ENCODE measurements at regions not wholly inside any gene's neighbourhood (a gene's known extent, or its start where the extent isn't known, plus 50 kb on each side); places are given as distances from the start of the nearest gene placed in this dataset.
"Not testable (repeated sequence)": the region's sequence is repeated elsewhere in the genome, so short reads cannot be mapped to it uniquely, and the experiment has no call there.

- DNase-seq (ENCODE audit: low read depth in 3 of 3, low spot score in 2 of 3): no peak
Observed at GRCh38 chr9:111276431-111277128, 53.4 kb downstream of the OR2K2 start.

- no peak for DNase-seq (ENCODE audit: low read depth in 3 of 3, low spot score in 2 of 3)
Observed at GRCh38 chr9:111274737-111275136, 55.3 kb downstream of the OR2K2 start.

DNA sequence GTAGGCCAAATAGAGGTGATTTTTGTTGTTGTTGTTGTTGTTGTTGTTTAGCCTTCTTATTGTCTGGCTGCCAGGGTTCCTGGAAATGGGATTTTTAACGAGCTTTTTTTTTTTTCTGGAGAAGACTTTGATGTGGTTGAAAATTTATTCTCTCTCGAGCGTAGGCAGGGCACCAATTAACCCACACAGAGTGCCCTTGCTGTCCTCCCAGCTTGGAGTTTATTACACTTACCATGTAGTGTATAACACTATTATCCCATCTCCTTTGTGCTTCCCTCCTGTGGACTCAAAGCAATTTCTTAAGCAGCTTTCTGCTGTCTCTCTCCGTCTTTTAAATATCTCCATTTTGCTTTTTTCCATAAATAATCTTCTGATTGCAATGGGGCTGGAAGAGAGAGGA, 57.4 kb downstream of the OR2K2 start:
- peak in 1 of 3 donors; percentile 24 for DNase-seq (ENCODE audit: low read depth in 3 of 3, low spot score in 2 of 3)

GRCh38 chr9:111271481-111272080, 58.4 kb downstream of the OR2K2 start:
- no peak for DNase-seq (ENCODE audit: low read depth in 3 of 3, low spot score in 2 of 3)

DNA sequence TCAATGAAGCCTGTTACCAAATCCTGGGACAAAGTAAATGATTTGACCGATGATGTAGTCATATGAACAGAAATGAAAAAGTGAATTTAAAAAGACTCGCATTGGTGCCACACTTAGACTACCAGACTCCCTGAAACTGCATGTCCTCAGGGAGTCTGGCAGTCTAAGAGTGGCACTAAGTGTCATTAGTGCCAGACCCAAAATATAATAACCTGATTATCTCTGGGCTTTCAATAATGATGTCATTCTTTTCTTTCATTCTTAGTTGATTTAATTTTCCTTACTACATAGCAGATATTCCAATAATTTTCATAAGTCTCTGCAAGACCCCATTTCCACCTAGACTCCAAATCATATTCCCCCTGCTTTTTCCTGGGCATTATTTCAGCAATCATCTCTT, 59.0 kb downstream of the OR2K2 start:
- no peak for DNase-seq (ENCODE audit: low read depth in 3 of 3, low spot score in 2 of 3)

DNA sequence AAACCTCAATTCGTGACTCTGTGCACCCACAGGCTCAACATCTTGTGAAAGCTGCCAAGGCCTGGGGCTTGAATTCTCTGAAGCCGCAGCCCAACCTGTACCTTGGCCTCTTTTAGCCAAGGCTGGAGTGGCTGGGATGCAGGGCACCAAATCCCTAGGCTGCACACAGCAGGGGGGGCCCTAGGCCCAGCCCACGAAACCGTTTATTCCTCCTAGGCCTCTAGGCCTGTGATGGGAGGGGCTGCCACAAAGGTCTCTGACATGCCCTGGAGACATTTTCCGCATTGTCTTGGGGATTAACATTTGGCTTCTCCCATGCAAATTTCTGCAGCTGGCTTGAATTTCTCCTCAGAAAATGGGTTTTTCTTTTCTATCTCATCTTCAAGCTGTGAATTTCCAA, 64.0 kb downstream of the OR2K2 start:
- not testable (repeated sequence) for DNase-seq (ENCODE audit: low read depth in 3 of 3, low spot score in 2 of 3)

- no peak for DNase-seq (ENCODE audit: low read depth in 3 of 3, low spot score in 2 of 3)
Observed at GRCh38 chr9:111263116-111263515, 66.9 kb downstream of the OR2K2 start.

- DNase-seq (ENCODE audit: low read depth in 3 of 3, low spot score in 2 of 3): no peak
Observed at GRCh38 chr9:111258875-111259271, 71.2 kb downstream of the OR2K2 start.

DNA sequence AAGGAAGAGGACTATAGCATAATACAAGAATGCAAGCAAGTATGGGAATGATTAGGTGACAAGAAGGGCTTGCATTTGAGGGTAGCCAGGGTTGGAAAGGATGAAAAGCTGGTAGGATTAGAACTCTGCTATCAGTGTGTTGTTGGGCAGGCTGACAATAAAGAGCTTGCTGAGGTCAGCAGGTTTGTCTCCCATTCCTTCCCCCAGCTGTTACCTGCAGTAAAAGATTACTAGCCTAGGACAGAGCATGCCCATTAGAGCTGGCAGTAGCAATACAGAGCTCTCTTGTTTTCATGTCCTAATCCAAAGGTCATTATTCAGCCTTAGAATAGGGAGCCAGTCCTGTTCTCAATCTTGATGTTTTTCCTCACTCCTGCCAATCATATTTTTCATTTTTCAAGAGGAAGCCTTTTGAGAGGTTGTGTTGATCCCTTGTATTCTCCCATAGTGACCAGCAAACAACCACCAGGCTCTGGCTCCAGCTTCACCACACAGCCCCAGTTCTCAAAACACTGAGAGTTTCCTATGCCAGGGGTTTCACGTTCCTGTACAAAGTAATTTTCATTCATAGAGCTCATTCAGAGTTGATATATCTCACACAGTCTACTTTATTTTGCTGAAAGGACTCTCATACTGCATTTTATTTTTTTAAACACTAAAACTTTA, 71.7 kb downstream of the OR2K2 start:
- no peak for DNase-seq (ENCODE audit: low read depth in 3 of 3, low spot score in 2 of 3)

- no peak for DNase-seq (ENCODE audit: low read depth in 3 of 3, low spot score in 2 of 3)
Observed at GRCh38 chr9:111253742-111254437, 76.1 kb downstream of the OR2K2 start.

DNA sequence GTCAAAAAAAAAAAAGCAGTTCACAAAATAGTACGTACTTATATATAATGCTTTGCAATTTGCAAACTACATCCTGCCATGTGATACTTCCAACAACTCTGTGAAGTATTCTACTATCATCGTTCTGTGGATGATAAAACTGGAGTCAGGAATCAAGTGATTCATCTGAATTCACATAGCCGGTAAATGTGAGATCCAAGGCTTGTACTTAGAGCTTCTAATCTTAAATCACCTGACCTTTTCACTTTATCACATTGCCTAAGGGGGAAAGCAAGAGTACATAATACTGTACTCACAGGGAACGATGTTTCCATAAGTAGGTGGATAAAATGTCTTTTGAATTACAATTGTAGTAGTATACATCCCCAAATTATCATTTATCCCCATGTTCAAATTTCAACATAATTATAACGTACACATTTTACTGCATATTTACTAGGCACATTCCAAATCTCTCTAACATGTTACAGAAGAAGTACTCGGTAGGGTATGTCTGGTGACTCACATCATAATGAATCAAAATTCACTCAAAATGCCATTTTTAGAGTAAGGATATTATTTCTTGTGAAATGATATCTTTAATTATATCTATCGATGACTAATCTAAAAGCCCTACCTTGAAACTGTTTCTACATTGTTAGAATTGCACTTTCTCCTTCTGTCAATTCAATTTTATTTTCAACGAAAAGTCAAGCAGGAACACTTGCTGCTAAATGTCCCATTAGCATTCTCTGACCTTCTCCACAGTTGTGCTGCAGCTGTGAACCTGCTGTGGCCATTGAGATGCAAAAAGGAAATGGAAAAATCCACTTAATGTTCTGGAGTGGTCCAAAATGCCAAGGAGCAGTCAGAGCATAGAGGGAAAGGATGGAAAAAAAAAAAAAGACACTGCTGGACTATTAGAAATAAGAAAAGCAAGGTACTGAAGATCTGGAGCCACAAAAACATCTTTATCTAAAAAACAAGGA, 78.9 kb downstream of the OR2K2 start:
- DNase-seq (ENCODE audit: low read depth in 3 of 3, low spot score in 2 of 3): no peak

- DNase-seq (ENCODE audit: low read depth in 3 of 3, low spot score in 2 of 3): no peak
Observed at GRCh38 chr9:111237447-111237846, 92.6 kb downstream of the OR2K2 start.

DNA sequence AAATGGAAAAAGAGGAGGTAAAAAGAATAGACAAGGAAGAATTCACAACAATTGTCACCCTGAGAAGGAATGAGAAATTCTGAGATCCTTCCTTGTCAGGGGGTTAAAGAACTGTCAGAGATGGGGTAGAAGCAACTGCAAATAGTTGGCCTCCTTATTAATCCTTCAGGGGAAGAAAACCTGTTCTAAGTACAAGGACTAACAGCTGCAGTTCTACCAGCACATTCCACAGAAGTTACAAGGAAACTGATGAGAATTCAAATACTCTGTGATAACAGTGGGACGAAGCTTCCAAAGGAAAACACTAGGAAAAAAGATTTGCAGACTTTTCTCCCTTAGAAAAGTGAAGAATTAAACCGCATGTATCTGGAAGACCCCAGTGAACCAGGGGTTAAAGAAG, 93.7 kb downstream of the OR2K2 start:
- no peak for DNase-seq (ENCODE audit: low read depth in 3 of 3, low spot score in 2 of 3)

DNA sequence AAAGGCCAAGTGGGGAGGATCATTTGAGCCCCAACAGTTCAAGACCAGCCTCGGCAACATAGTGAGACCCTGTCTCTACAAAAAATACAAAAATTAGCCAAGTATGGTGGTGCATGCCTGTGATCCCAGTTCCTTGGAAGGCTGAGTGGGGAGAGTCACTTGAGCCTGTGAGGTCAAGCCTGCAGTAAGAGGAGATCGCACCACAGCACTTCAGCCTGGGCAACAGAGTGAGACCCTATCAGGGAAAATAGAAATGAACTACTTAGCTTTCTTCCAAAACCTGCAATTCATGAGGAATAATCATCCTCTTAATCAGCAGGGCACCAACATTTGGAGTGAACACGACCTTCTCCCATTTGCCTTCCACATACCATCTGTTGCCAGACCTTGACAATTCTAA, 96.1 kb downstream of the OR2K2 start:
- DNase-seq (ENCODE audit: low read depth in 3 of 3, low spot score in 2 of 3): no peak

- no peak for DNase-seq (ENCODE audit: low read depth in 3 of 3, low spot score in 2 of 3)
Observed at GRCh38 chr9:111232997-111233790, 96.8 kb downstream of the OR2K2 start.

GRCh38 chr9:111231801-111232580, 98.0 kb downstream of the OR2K2 start:
- DNase-seq (ENCODE audit: low read depth in 3 of 3, low spot score in 2 of 3): no peak

DNA sequence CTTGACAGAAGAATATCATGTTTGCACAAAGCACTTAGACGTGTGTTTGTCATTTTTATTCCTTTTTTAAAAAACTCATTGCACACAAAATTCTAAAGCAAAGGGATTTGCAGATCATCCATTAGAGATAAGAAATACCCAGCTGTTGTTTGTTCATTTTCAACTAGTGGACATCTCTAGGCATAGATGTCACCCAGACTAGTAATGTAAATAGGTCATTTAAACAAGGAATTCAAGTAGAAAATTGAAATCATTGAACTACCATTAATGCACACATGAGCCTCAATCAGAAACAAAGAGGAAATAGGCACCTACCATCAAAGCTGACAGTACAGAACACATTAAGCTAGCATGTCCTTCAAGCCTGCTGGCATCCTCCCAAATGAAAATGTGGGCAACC, 107.3 kb downstream of the OR2K2 start:
- DNase-seq (ENCODE audit: low read depth in 3 of 3, low spot score in 2 of 3): no peak

GRCh38 chr9:111212874-111213273, 117.2 kb downstream of the OR2K2 start:
- no peak for DNase-seq (ENCODE audit: low read depth in 3 of 3, low spot score in 2 of 3)

GRCh38 chr9:111198936-111199335, 131.1 kb downstream of the OR2K2 start:
- no peak for DNase-seq (ENCODE audit: low read depth in 3 of 3, low spot score in 2 of 3)
